GM18861 (cell line): ENCODE measurements at regions not wholly inside any gene's neighbourhood (a gene's known extent, or its start where the extent isn't known, plus 50 kb on each side); places are given as distances from the start of the nearest gene placed in this dataset.

Experiments
- ATAC-seq: cut with Tn5 transposase; IDR thresholded peaks from one replicate; pipeline ENCODE4 v1.9.1; 2021; ENCODE audit not compliant: unreplicated experiment

DNA sequence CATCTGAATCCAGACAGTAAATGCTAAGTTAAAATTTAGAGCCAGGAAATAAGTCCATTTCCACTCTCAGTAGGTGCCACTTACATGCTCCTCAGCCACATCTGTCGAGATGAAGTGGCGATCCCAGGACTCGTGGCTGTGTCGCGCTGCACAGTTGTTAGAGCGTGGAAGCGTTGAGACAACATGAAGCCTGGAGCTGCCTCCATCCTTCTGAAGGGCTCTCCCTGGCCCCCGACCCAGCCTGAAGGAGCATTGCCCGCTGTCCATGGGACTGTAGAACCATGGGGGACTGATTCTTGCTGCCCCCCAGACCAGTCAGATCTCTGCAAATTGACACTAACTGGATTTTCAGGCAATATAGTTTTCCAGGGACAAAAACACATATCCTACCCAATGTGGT is 58.9 kb downstream of the IRX1 start:
- no peak for ATAC-seq

DNA sequence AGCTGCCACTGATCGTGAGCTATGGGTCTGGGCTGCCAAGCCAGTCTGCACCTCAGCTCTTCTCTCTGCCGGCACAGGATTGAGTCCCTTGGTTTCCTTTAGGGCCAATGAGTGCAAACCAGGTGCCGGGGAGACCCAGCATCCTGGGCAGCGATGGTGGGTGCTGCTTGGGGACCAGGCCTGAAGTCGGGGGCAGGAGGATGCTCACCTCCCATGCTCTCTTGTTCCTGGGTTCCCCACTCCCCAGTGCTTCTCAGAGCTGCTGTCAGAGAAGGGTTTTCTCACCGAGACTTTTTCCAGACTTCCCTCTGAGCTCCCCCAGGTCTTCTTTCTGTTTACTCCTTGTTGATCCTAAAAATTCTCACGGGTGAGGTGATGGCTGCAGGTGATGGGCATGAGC is 61.2 kb downstream of the IRX1 start:
- no peak for ATAC-seq

DNA sequence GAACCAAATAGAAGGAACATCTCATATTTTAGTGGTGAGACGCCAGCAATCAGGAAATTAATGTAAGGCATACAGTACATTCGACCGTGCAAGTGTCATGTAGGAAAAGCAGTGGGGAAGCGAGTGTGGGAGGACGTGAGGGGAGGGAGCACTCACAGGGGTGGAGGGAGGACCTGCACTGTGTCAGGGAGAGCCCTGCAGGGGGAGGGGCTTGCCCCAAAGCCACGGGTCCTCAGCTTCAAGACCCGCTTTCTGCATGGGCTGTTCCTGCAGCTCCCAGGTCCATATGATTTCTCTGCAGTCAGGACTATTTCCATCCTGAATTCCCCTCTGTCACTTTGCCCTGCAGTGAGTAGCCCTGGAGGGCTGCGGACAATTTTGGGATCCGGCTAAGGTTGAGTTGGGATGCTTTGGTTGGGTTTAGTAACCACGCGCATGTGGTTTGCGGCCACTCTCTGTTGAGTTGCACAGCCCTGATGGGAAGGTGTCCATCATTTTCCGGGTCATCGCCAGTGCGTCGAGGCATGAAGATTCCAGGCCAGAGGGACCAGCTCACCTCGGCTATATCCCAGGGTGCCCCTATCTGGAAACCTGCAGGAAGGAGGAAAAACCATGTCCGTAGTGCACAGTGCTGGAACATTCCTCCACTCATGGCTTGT is 61.9 kb downstream of the IRX1 start:
- ATAC-seq: no peak

DNA sequence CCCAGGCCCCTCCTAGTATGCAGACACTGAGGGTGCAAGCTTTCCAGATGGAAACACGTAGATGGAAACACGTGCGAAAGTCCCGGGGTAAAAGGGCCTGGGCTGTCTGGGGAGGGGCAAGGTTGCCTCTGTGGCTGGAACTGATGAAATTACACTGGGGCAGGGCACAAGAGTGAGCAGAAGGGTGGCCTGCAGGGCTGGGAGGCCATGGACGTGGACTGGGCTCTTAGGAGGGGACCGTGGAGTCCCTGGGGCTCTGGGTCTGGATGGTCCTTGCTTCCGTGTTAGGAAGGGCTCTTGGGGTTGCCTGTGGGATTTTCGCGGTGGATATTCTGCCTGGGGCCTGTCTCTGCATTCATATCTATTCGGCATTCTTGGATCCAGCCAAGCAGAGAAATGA is 63.3 kb downstream of the IRX1 start:
- no peak for ATAC-seq

DNA sequence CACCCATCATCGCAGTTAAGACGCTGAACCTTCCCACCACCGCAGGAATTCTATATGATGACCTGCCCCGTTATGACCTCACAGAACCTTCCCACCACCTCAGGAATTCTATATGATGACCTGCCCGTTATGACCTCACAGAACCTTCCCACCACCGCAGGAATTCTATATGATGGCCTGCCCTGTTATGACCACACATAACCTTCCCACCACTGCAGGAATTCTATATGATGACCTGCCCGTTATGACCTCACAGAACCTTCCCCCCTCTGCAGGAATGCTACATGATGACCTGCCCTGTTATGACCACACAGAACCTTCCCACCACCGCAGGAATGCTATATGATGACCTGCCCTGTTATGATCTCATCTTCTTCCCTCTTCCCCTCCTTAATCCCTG is 64.3 kb downstream of the IRX1 start:
- no peak for ATAC-seq

DNA sequence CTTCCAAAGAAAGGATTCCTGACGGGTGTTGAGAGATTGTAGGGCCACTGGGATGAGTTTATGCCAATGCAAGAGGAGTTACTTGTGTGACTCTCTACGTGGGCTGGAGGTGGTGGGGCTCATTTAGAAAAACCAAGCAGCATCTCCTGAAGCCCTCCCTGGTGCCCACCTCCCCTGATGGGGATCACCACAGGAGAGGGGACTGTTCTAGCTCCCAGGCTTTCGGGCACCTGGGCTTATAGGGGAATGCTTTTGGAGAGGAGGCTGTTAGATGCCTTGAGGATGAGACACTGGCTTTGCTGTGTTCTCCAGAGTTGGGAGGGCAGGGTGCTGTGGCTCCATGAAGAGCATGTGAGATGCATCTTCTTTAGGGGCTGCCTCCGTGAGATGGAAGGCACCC is 65.0 kb downstream of the IRX1 start:
- ATAC-seq: no peak

DNA sequence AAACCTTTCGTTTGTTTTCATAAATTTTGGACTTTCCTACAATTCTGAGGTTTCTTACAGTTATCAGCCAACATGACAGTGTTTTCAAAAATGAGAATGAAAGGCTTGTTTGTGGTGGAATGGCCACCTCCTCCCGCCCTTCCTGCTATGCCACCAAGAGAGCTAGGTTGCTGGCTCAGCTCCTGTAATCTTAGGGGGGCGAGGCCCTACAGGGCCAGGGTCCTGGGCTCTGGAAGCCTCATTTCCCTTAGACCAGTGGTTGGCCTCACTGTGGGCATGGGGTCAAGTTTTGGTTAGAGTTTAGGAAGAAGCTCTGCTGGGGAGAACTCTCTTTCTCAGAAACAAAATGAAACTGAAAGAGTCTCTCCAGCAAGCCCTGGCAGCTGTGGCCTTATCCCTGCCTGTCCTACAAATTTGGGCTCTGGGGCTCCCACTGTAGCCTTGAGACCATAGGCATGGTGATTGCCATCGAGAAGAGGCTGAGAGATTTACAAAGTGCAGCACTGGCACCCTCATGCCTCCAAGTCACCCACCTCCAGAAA is 66.2 kb downstream of the IRX1 start:
- no peak for ATAC-seq

DNA sequence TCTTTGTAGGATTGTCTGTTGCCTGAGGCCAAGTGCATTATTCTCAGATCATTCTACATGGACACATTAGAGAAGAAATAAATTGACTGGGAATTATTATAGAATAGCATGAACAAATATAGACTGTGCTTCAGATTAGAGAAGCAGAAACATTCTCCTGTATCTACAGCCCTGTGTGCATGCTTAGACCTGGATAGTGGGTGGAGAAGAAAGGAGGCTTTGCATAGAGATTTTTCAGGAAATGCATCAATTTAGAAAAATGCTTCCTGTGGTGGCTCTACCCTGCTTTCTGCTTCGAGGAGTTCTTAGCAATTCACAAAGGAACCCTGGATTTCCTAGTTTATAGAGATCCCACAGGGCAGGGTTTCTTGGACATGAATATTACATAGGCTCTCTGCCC is 66.7 kb downstream of the IRX1 start:
- ATAC-seq: no peak

DNA sequence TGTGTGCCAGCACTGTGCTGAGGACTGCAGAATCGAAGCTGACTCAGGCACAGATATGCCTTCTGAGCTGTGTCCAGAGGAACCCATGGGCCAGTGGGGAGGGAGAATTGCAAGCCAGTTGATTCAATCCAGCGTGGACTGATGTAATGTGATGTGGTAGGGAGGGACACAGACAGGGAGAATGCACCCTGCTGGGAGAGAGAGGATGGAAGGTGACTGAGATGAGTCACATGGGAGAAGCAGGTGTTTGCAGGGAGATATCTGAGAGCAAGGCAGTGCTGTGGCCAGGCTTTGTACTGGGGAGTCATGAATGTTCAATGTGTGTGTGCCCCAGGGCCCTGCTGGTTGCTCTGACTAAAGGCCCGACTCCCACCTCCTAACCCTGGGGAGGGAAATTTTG is 75.7 kb downstream of the IRX1 start:
- no peak for ATAC-seq

DNA sequence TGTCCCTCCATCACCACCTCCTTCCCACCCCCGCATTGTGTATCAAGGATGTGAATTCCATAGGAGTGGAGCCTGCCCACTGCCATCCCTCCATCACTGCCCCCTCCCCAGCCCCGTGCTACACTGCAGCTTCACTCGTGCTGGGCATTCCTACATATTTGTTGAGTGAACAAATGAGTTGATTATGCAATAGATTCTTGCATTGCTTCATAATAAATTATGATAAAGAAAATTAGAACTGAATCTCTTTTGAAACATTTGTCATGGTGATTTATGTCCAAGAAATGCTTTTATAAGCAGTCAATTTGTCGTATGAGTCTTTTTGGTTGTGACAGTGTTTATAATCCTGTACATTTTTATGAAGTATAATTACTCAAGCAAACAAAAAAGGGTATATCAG is 83.2 kb downstream of the IRX1 start:
- ATAC-seq: no peak

DNA sequence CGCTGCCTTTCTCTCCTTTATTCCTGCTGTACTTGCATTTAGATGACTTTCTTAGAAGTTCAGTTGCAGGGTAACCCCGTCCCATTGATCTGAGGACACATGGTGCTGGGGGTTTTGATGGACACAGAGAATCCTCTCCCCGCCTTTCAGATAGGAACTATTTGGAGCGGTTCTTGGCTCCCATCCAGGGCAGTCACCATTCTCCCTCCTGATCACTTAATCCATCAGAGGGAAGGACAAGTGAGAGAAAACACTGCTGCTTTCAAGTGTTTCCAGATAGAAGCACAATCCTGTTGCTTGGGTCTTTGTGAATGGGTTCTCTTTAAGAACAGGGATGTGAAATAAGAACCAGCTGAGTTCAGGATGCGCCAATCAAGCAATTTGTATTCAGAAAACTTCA is 85.2 kb downstream of the IRX1 start:
- ATAC-seq: no peak

DNA sequence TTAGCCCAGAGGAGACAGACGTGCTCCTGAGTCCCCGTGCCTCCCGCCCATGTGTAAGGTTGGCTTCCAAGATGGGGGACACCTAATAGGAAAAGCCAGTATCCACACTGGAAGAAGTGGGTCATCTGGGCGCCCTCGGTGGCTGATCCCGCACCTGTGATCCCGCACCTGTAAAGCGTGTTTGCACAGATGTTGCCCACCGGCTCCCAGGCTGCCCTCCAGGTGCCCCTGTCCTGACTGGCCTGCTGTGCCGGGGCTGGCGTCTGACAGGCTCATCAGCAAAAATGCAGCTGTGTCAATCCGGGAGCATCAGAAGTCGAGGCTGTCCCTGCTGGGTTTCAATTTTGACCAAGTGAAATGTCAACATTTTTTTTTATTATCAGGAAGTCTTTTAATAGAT is 88.5 kb downstream of the IRX1 start:
- ATAC-seq: no peak

DNA sequence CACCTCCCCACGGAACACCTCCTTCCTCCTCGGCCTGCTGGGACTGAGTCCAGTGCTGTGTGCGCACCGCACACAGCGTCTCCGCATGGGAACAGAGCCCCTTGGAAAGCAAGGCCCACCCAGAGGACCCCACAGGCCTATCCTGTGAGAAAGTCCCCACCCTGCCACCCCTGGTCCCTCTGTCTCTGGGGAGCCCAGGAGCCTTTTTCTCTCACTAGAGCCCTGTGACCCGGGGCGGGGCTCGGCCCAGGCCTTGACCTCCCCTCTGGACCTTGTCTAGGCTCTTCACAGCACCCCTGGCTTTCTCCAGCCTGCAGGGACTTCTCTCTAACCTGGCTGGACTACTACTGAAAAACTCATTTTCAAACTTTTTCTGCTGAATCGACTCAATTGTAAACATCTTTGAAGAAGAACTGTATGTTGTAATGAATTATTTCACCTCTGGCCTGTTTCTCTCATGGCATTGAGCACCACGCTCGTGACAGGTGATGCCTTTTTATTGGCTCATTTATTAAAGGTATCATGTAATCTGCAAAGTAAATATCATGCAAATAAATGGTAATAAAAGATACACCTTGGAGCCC is 89.2 kb downstream of the IRX1 start:
- no peak for ATAC-seq

DNA sequence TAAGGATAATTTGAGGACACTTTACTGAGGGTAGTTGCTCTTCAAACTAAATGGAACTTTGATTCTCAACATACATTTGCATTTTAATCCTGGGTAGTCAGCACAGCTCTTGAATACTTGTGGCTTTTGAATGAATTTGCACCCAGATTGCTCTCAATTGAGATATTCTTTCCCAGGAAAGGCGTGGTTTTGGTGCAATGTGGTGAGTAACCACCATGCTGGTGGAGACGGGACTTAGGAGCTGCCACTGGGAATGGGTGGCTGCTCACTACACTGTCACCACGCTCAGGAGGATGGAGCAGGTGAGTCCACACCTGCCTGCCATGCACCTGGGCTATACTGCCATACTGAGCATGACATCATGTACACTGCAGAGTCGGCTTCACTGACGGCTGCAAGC is 99.2 kb downstream of the IRX1 start:
- no peak for ATAC-seq

DNA sequence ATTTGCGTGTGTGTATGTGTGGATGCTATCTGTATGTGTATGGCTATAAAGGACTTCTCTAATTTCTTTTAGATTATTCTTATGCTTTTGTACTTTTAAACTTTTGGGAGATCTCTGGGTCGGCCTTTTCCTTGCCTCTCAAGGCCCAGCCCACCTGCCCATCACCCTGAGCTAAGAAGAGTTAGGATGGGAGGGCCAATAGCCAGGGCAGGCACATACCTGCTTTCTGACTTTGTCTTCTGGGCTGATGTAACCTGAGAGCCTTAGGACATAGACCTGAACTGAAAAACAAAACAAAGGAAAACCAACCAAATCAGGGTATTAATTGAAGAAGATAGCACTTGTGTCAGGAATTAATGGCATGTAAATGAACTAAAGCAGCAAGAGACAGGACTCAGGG is 100.2 kb downstream of the IRX1 start:
- no peak for ATAC-seq

DNA sequence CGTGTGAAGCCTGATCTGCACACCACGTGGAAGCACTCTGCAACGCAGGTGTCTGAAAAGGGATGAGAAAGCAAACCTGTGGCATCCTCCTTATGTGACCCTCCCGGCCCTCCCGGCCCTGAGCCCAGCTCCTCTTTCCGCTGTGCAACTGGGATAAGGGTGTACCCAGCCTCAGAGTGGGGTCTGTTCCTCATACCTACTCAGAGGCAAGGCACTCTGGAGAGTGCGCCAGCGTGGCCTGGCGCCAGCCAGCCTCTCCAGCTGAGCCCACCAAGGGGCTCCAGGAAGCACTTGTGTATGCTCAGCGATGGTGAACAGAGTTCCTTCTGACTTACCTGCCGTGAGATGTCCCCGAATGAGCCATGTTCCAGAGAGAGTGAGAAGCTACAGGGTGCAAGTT is 102.8 kb downstream of the IRX1 start:
- no peak for ATAC-seq

DNA sequence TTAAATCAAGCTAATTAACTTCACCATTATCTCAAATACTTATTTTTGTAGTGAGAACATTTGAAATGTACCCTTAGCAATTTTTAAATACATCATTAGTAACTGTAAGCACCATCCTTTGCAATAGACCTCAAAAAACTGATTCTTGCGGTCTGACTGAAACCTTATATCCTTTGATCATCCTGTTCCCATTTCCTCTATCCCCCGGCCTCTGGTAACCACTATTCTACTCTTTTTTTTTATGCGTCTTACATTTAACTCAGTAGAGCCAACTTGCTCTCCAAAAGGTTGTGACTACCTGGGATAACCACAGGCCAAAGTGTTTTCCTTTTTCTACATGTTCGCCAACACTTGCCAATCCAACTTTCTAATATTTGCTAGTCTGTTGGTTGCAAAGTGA is 106.1 kb downstream of the IRX1 start:
- ATAC-seq: no peak

DNA sequence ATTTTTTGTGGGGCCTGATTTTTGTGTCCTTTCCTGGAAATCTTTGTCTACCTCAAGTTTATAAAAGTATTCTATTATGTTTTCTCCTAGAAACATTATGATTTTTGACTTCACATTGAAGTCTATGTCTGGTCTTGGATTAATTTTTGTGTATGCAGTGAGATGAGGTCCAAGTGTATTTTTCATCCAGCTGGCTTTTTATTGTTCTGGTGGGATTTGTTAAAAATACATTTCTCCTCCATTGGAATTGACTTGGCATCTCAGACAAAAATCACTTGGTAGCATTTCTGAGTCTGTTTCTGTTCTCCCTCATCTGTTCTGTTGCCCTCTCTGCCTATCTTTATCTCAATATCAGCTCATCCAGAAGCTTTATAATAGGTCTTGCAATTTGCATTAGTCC is 109.0 kb downstream of the IRX1 start:
- ATAC-seq: no peak

DNA sequence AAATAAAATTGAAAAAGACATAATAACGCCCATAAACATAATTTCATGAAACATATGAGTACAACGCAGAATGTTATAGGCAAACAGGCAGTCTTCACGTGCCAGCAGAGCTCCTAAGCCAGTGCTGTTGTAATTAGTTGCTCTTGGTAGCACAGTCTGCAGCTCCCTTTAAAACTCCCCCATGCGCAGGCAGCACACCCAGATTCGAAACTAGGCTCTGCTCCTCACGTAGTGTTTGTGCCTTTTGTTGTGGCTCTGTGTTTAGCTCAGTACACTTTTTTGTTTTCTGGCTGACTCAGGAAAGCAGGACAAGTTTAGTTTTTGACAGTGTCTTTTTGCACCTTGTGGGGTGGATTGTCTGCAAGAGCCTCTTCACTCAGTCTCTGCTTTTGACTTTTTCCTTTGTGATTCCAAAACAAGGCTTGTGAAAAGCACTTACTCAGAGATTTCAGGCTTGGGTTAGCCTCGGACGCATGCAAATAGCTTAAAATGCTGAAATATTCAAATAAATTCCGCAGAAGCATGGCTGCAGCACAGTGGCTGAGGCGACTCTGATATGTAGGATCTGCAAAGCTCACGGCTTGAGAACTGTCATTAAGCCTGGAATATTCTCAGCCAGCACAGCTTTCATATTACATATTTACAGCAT is 113.6 kb downstream of the IRX1 start:
- no peak for ATAC-seq

DNA sequence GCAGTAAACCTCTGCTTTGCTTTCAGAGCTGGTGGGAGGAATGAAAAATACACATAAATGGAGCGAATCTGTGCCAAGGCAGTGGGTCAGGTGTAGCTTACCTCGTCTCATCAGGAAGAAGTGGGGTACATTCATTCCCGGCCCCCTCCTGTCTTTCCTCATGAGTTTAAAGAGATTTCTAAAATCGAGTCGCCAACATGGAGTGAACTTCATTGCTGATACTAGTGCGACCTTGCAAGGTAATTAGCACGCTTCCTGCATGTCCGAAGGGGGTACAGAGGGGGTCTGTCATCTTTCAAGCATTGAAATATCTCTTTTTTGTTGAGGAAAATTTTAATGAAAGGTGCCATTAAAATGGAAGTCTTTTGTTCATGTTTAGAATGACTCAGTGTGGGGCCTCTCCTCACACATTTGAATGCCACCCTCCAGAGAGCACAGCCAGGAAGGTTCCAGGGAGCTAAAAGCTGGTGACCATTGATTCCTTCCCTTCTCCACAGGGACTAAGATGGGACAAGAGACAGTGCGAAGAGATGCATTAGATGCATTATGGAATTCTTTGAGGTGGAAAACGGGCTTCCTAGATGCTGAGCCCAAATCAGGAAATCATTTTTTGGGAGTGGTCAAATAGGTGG is 114.2 kb downstream of the IRX1 start:
- no peak for ATAC-seq

DNA sequence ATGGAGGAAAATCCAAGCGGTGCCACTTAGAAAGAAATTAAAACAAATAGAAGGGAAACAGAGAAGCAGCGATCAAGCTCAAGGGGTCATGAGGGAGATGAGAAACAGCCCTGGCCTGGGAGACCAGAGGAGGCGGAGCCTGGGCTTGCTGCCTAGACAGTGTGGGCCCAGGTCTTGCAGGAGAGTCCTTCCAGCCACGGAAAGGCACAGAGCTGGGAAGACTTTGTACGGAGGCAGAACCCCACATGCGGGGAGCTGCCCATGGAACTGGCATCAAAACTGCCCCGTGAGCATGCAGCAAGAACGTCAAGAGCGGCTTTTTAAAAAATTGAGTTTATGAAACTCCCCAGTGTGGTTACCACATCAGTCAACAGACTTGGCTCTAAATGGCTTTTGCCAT is 119.4 kb downstream of the IRX1 start:
- no peak for ATAC-seq

DNA sequence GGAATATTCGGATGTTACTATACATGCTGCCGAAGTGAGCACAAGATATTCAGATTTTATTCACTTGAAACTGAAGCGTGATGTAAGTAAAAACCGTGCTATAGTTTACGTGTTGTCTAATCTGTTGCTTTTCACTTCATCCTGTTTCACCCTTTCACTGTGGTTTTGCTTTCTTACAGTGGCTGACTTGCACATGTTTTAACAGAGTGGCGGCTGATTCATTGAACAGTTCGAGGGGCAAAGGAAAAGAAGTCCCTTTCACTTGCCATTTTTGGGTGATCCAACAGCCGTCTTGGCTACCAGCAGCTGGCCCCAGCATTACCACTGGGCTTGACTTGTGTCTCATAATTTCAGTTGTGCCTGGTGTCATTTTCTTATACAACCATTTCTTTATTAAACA is 134.0 kb downstream of the IRX1 start:
- ATAC-seq: no peak
